ENCODE measurements at regions not wholly inside any gene's neighbourhood (a gene's known extent, or its start where the extent isn't known, plus 50 kb on each side); places are given as distances from the start of the nearest gene placed in this dataset.

GRCh38 chr3:176840641-176841286, 356.5 kb downstream of the TBL1XR1 start:
- intact Hi-C loops (cut with micrococcal nuclease; ENCODE audit: unreplicated experiment), result no loop called here
- TF ChIP-seq CTCF (conservative IDR thresholded peaks at IDR 0.05; ENCODE audit: low read length) (no peak), EZH2phosphoT487 (IDR thresholded peaks at IDR 0.05; ENCODE audit: borderline replicate concordance, low read depth, low read length) (no peak)
- no peaks in the 10 kb centered on the region for H3K4me1 ChIP-seq (ENCODE audit: insufficient read depth, low read length, poor library complexity, severe bottlenecking)
- ChIA-PET POLR2A (no interaction called here), CTCF (ENCODE audit: unreplicated experiment) (no interaction called here)
- BruUV-seq (replicated peaks), result no TSS peak
- no peaks in the 10 kb centered on the region for H4K20me1 ChIP-seq (ENCODE audit: insufficient read depth, low read length)
- DNase-seq (ENCODE audit: low spot score), result no peak
- H3K79me2 ChIP-seq (ENCODE audit: insufficient read depth, low read depth, low read length), result no peaks in the 10 kb centered on the region
- H3K36me3 ChIP-seq (ENCODE audit: insufficient read depth, low read length), result no peaks in the 10 kb centered on the region
- no peaks in the 10 kb centered on the region for H3K9me2 ChIP-seq (ENCODE audit: insufficient read depth, low read length)
- H3K27ac ChIP-seq (ENCODE audit: low read depth, low read length, poor library complexity, severe bottlenecking), result no peak overlapping the region
- no peak overlapping the region for H3K4me3 ChIP-seq (ENCODE audit: low read depth, low read length, poor library complexity, severe bottlenecking)
- H3K4me2 ChIP-seq (ENCODE audit: low read length), result no peak overlapping the region
- no peak overlapping the region for H2AFZ ChIP-seq (ENCODE audit: low read length)
- H3K9me3 ChIP-seq (ENCODE audit: low read length), result no peaks in the 10 kb centered on the region

- BruUV-seq (replicated peaks), result no TSS peak
Measured at GRCh38 chr3:176839901-176840300, 357.4 kb downstream of the TBL1XR1 start.

More at GRCh38 chr3:176839901-176840300, 357.4 kb downstream of the TBL1XR1 start:
- ChIA-PET CTCF (ENCODE audit: unreplicated experiment) (no interaction called here), POLR2A (interaction anchor here (0.7 kb wide), 1 partner anchor 27 kb away, joined by 7 read pairs; no protein-coding TSS in a partner anchor)
- no peak for TF ChIP-seq CTCF (conservative IDR thresholded peaks at IDR 0.05; ENCODE audit: low read length)
- TF ChIP-seq EZH2phosphoT487 (IDR thresholded peaks at IDR 0.05; ENCODE audit: borderline replicate concordance, low read depth, low read length), result no peak
- H3K9me3 ChIP-seq (ENCODE audit: low read length), result no peaks in the 10 kb centered on the region
- H3K27ac ChIP-seq (ENCODE audit: low read depth, low read length, poor library complexity, severe bottlenecking), result no peak overlapping the region
- no peaks in the 10 kb centered on the region for H3K79me2 ChIP-seq (ENCODE audit: insufficient read depth, low read depth, low read length)
- no peaks in the 10 kb centered on the region for H3K9me2 ChIP-seq (ENCODE audit: insufficient read depth, low read length)
- no peak overlapping the region for H2AFZ ChIP-seq (ENCODE audit: low read length)
- H3K4me3 ChIP-seq (ENCODE audit: low read depth, low read length, poor library complexity, severe bottlenecking), result no peak overlapping the region
- no peak for DNase-seq (ENCODE audit: low spot score)
- H3K4me2 ChIP-seq (ENCODE audit: low read length), result no peak overlapping the region
- H3K36me3 ChIP-seq (ENCODE audit: insufficient read depth, low read length), result no peaks in the 10 kb centered on the region
- no peaks in the 10 kb centered on the region for H3K4me1 ChIP-seq (ENCODE audit: insufficient read depth, low read length, poor library complexity, severe bottlenecking)
- H4K20me1 ChIP-seq (ENCODE audit: insufficient read depth, low read length), result no peaks in the 10 kb centered on the region
- intact Hi-C loops (cut with micrococcal nuclease; ENCODE audit: unreplicated experiment), result no loop called here
